ENCODE measurements at regions not wholly inside any gene's neighbourhood (a gene's known extent, or its start where the extent isn't known, plus 50 kb on each side); places are given as distances from the start of the nearest gene placed in this dataset.
"Not testable (repeated sequence)": the region's sequence is repeated elsewhere in the genome, so short reads cannot be mapped to it uniquely, and the experiment has no call there.

DNA sequence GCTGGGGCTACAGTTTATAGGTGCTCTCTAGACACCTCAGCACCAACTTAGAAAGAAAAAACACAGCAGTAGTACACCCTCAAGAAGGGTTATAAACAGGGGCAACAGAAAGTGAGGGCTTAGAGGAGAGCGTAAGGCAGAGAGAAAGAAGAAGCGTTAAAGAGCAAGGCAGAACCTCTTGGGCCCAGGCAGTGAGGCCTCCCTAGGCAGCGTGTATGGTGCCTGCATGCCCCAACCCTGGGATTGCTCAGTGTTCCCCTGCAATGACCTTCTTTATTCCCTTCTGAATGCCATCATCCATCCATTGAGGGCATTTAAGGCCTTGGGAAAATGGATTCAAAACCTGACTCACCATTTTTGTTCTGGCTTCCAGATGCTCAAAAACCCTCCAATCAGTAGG, 130.0 kb upstream of the ARG1 start:
- TF ChIP-seq, protein P1, sequence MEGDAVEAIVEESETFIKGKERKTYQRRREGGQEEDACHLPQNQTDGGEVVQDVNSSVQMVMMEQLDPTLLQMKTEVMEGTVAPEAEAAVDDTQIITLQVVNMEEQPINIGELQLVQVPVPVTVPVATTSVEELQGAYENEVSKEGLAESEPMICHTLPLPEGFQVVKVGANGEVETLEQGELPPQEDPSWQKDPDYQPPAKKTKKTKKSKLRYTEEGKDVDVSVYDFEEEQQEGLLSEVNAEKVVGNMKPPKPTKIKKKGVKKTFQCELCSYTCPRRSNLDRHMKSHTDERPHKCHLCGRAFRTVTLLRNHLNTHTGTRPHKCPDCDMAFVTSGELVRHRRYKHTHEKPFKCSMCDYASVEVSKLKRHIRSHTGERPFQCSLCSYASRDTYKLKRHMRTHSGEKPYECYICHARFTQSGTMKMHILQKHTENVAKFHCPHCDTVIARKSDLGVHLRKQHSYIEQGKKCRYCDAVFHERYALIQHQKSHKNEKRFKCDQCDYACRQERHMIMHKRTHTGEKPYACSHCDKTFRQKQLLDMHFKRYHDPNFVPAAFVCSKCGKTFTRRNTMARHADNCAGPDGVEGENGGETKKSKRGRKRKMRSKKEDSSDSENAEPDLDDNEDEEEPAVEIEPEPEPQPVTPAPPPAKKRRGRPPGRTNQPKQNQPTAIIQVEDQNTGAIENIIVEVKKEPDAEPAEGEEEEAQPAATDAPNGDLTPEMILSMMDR (IDR thresholded peaks at IDR 0.05; ENCODE audit: insufficient read depth in 1 of 2, low read depth in 1 of 2, low read length in 1 of 2, severe bottlenecking in 1 of 2, unreplicated experiment in 1 of 2), result no peak
- DNase-seq, result no peak
- ChIA-PET POLR2A (no interaction called here), CTCF (no interaction called here)
- BruUV-seq (replicated peaks), result no TSS peak
- no peaks in the 10 kb centered on the region for H3K9me3 ChIP-seq
- no peaks in the 10 kb centered on the region for H3K4me1 ChIP-seq
- no peaks in the 10 kb centered on the region for H3K27me3 Mint-ChIP-seq (ENCODE audit: insufficient read depth, unreplicated experiment)
- no peaks in the 10 kb centered on the region for H3K4me1 Mint-ChIP-seq (ENCODE audit: low read depth, unreplicated experiment)
- H3K36me3 ChIP-seq (ENCODE audit: control insufficient read depth, insufficient read depth, low read length), result no peaks in the 10 kb centered on the region
- no peaks in the 10 kb centered on the region for H3K9me3 Mint-ChIP-seq (ENCODE audit: unreplicated experiment)
- no peaks in the 10 kb centered on the region for H3K27me3 ChIP-seq (replicated peaks; ENCODE audit: control insufficient read depth, insufficient read depth, low read length)
- H3K36me3 Mint-ChIP-seq (ENCODE audit: insufficient read depth, unreplicated experiment), result no peaks in the 10 kb centered on the region
- H3K4me3 Mint-ChIP-seq (ENCODE audit: unreplicated experiment), result no peak overlapping the region
- no peak overlapping the region for H3K4me3 ChIP-seq (ENCODE audit: low read depth, low read length)
- H3K27ac Mint-ChIP-seq (ENCODE audit: unreplicated experiment), result no peak overlapping the region
- intact Hi-C loops (cut with micrococcal nuclease; ENCODE audit: unreplicated experiment), result no loop called here

- Mint-ChIP-seq H3K4me1 (ENCODE audit: low read depth, unreplicated experiment) (no peaks in the 10 kb centered on the region), H3K36me3 (ENCODE audit: insufficient read depth, unreplicated experiment) (no peaks in the 10 kb centered on the region), H3K27ac (ENCODE audit: unreplicated experiment) (no peak overlapping the region), H3K9me3 (ENCODE audit: unreplicated experiment) (no peaks in the 10 kb centered on the region), H3K27me3 (ENCODE audit: insufficient read depth, unreplicated experiment) (no peaks in the 10 kb centered on the region), H3K4me3 (ENCODE audit: unreplicated experiment) (no peak overlapping the region)
- H3K9me3 ChIP-seq, result no peaks in the 10 kb centered on the region
- no peak overlapping the region for H3K4me3 ChIP-seq (ENCODE audit: low read depth, low read length)
- ChIA-PET POLR2A (no interaction called here), CTCF (no interaction called here)
- no peaks in the 10 kb centered on the region for H3K27me3 ChIP-seq (replicated peaks; ENCODE audit: control insufficient read depth, insufficient read depth, low read length)
- DNase-seq, result no peak
- intact Hi-C loops (cut with micrococcal nuclease; ENCODE audit: unreplicated experiment), result no loop called here
- no TSS peak for BruUV-seq (replicated peaks)
- H3K36me3 ChIP-seq (ENCODE audit: control insufficient read depth, insufficient read depth, low read length), result no peaks in the 10 kb centered on the region
- TF ChIP-seq, protein P1 (IDR thresholded peaks at IDR 0.05; ENCODE audit: insufficient read depth in 1 of 2, low read depth in 1 of 2, low read length in 1 of 2, severe bottlenecking in 1 of 2, unreplicated experiment in 1 of 2), result no peak
- no peaks in the 10 kb centered on the region for H3K4me1 ChIP-seq
These were observed 129.5 kb upstream of the ARG1 start for GRCh38 chr6:131443514-131443913.

DNA sequence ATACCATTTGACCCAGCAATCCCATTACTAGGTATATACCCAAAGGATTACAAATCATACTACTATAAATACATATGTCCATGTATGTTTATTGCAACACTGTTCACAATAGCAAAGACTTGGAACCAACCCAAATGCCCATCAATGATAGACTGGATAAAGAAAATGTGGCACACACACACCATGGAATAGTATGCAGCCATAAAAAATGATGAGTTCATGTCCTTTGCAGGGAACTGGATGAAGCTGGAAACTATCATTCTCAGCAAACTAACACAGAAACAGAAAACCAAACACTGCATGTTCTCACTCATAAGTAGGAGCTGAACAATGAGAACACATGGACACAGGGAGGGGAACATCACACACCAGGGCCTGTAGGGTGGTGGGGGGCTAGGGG, 127.7 kb upstream of the ARG1 start:
- CTCF ChIA-PET; POLR2A ChIA-PET; H3K9me3 ChIP-seq; H3K27me3 ChIP-seq (replicated peaks; ENCODE audit: control insufficient read depth, insufficient read depth, low read length); BruUV-seq (replicated peaks); H3K9me3 Mint-ChIP-seq (ENCODE audit: unreplicated experiment); H3K4me1 ChIP-seq; H3K36me3 ChIP-seq (ENCODE audit: control insufficient read depth, insufficient read depth, low read length); H3K27me3 Mint-ChIP-seq (ENCODE audit: insufficient read depth, unreplicated experiment); H3K4me1 Mint-ChIP-seq (ENCODE audit: low read depth, unreplicated experiment); H3K27ac Mint-ChIP-seq (ENCODE audit: unreplicated experiment); H3K4me3 Mint-ChIP-seq (ENCODE audit: unreplicated experiment); DNase-seq; H3K4me3 ChIP-seq (ENCODE audit: low read depth, low read length); intact Hi-C loops (cut with micrococcal nuclease; ENCODE audit: unreplicated experiment); H3K36me3 Mint-ChIP-seq (ENCODE audit: insufficient read depth, unreplicated experiment): not testable (repeated sequence)

DNA sequence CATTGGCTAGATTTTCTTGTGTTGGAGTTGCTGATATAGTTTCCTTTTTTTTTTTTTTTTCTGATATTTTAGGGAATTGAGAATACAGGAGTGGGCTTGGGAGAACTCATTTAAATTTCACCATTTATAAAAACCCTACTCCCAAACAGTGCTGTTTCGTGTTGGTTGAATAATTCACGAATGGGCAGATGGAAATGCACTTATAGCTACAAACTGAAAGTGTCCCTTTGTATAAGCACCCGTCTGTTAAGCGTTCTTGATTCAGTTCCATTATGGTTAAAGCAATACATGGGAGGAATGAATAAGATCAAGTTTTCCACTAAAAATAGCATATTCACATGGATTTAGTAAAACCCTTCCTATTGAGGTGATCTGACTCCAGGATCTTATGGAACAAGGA, 122.2 kb upstream of the ARG1 start:
- no peak overlapping the region for H3K4me3 Mint-ChIP-seq (ENCODE audit: unreplicated experiment)
- no peaks in the 10 kb centered on the region for H3K9me3 ChIP-seq
- H3K36me3 ChIP-seq (ENCODE audit: control insufficient read depth, insufficient read depth, low read length), result no peaks in the 10 kb centered on the region
- H3K9me3 Mint-ChIP-seq (ENCODE audit: unreplicated experiment), result peaks cover 13% of the 10 kb centered on the region
- ChIA-PET POLR2A (no interaction called here), CTCF (interaction anchor here (0.7 kb wide), 1 partner anchor 16 kb away, joined by 3 read pairs; no protein-coding TSS in a partner anchor)
- H3K27me3 Mint-ChIP-seq (ENCODE audit: insufficient read depth, unreplicated experiment), result no peaks in the 10 kb centered on the region
- H3K27ac Mint-ChIP-seq (ENCODE audit: unreplicated experiment), result no peak overlapping the region
- no peak overlapping the region for H3K4me3 ChIP-seq (ENCODE audit: low read depth, low read length)
- no peaks in the 10 kb centered on the region for H3K27me3 ChIP-seq (replicated peaks; ENCODE audit: control insufficient read depth, insufficient read depth, low read length)
- no peaks in the 10 kb centered on the region for H3K4me1 ChIP-seq
- no peak for DNase-seq
- intact Hi-C loops (cut with micrococcal nuclease; ENCODE audit: unreplicated experiment), result no loop called here
- no peaks in the 10 kb centered on the region for H3K4me1 Mint-ChIP-seq (ENCODE audit: low read depth, unreplicated experiment)
- TF ChIP-seq, protein P1 (IDR thresholded peaks at IDR 0.05; ENCODE audit: insufficient read depth in 1 of 2, low read depth in 1 of 2, low read length in 1 of 2, severe bottlenecking in 1 of 2, unreplicated experiment in 1 of 2), result no peak
- BruUV-seq (replicated peaks), result no TSS peak
- H3K36me3 Mint-ChIP-seq (ENCODE audit: insufficient read depth, unreplicated experiment), result no peaks in the 10 kb centered on the region
